ENCODE measurements at regions not wholly inside any gene's neighbourhood (a gene's known extent, or its start where the extent isn't known, plus 50 kb on each side); places are given as distances from the start of the nearest gene placed in this dataset.

- TF ChIP-seq CREB1 (IDR thresholded peaks at IDR 0.05; ENCODE audit: low read depth) (no peak), BACH1 (IDR thresholded peaks at IDR 0.05; ENCODE audit: borderline replicate concordance) (no peak), E2F8 (IDR thresholded peaks at IDR 0.05; ENCODE audit: low read depth, partially characterized antibody) (no peak), FOXK2 (IDR thresholded peaks at IDR 0.05) (no peak), ZBED1 (IDR thresholded peaks at IDR 0.05; ENCODE audit: borderline replicate concordance) (no peak), ZNF24 (IDR thresholded peaks at IDR 0.05) (no peak), NR2C1 (IDR thresholded peaks at IDR 0.05) (no peak), RB1 (IDR thresholded peaks at IDR 0.05; ENCODE audit: borderline replicate concordance) (no peak)
- TF ChIP-seq, protein P1, sequence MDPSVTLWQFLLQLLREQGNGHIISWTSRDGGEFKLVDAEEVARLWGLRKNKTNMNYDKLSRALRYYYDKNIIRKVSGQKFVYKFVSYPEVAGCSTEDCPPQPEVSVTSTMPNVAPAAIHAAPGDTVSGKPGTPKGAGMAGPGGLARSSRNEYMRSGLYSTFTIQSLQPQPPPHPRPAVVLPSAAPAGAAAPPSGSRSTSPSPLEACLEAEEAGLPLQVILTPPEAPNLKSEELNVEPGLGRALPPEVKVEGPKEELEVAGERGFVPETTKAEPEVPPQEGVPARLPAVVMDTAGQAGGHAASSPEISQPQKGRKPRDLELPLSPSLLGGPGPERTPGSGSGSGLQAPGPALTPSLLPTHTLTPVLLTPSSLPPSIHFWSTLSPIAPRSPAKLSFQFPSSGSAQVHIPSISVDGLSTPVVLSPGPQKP (IDR thresholded peaks at IDR 0.05; ENCODE audit: low read depth, low read length), result no peak
Observed at GRCh38 chr13:42409551-42409950, 137.6 kb downstream of the AKAP11 start (continued).
